HG02970 (cell line): ENCODE measurements at regions not wholly inside any gene's neighbourhood (a gene's known extent, or its start where the extent isn't known, plus 50 kb on each side); places are given as distances from the start of the nearest gene placed in this dataset.

Experiments
- ATAC-seq: cut with Tn5 transposase; IDR thresholded peaks from one replicate; pipeline ENCODE4 v1.9.1; 2021; ENCODE audit warnings: mild to moderate bottlenecking, moderate library complexity, moderate number of reproducible peaks; ENCODE audit not compliant: unreplicated experiment, low FRiP score

GRCh38 chr10:3366735-3367405 lies 194.3 kb upstream of the PITRM1 start:
- no peak for ATAC-seq

- ATAC-seq = no peak
Measured at GRCh38 chr10:3366043-3366442, 193.5 kb upstream of the PITRM1 start.

- no peak for ATAC-seq
Measured at GRCh38 chr10:3365630-3366029, 193.0 kb upstream of the PITRM1 start.

GRCh38 chr10:3364768-3365480 lies 192.3 kb upstream of the PITRM1 start:
- no peak for ATAC-seq

- ATAC-seq = no peak
Measured at GRCh38 chr10:3363311-3364045, 190.9 kb upstream of the PITRM1 start.

- ATAC-seq = no peak
Measured at GRCh38 chr10:3362394-3362793, 189.8 kb upstream of the PITRM1 start.

- ATAC-seq = no peak
Measured at GRCh38 chr10:3361640-3362039, 189.1 kb upstream of the PITRM1 start.

- ATAC-seq = no peak
Measured at GRCh38 chr10:3357737-3358136, 185.2 kb upstream of the PITRM1 start.

- ATAC-seq = no peak
Measured at GRCh38 chr10:3355536-3355935, 183.0 kb upstream of the PITRM1 start.

- ATAC-seq = no peak
Measured at GRCh38 chr10:3354174-3354900, 181.8 kb upstream of the PITRM1 start.

- no peak for ATAC-seq
Measured at GRCh38 chr10:3353235-3353634, 180.7 kb upstream of the PITRM1 start.

- ATAC-seq = no peak
Measured at GRCh38 chr10:3350617-3351258, 178.2 kb upstream of the PITRM1 start.

GRCh38 chr10:3350205-3350604 lies 177.6 kb upstream of the PITRM1 start:
- no peak for ATAC-seq

- no peak for ATAC-seq
Measured at GRCh38 chr10:3348564-3348963, 176.0 kb upstream of the PITRM1 start.

GRCh38 chr10:3347413-3348182 lies 175.0 kb upstream of the PITRM1 start:
- ATAC-seq = no peak

GRCh38 chr10:3346851-3347250 lies 174.3 kb upstream of the PITRM1 start:
- no peak for ATAC-seq

- no peak for ATAC-seq
Measured at GRCh38 chr10:3342771-3343170, 170.2 kb upstream of the PITRM1 start.

GRCh38 chr10:3340127-3340730 lies 167.6 kb upstream of the PITRM1 start:
- ATAC-seq = no peak

GRCh38 chr10:3339531-3339950 lies 167.0 kb upstream of the PITRM1 start:
- no peak for ATAC-seq
